HG03095 (cell line): ENCODE measurements at regions not wholly inside any gene's neighbourhood (a gene's known extent, or its start where the extent isn't known, plus 50 kb on each side); places are given as distances from the start of the nearest gene placed in this dataset.
"Not testable (repeated sequence)": the region's sequence is repeated elsewhere in the genome, so short reads cannot be mapped to it uniquely, and the experiment has no call there.

Experiments
- ATAC-seq: cut with Tn5 transposase; IDR thresholded peaks from one replicate; pipeline ENCODE4 v1.9.1; 2021; ENCODE audit warnings: moderate library complexity; ENCODE audit not compliant: unreplicated experiment

- no peak for ATAC-seq
Measured at GRCh38 chr12:94863321-94864035, 140.0 kb downstream of the NDUFA12 start.

GRCh38 chr12:94862421-94862820, 141.1 kb downstream of the NDUFA12 start:
- no peak for ATAC-seq

- no peak for ATAC-seq
Measured at GRCh38 chr12:94856324-94856723, 147.2 kb downstream of the NDUFA12 start.

GRCh38 chr12:94855853-94856252, 147.6 kb downstream of the NDUFA12 start:
- no peak for ATAC-seq

- no peak for ATAC-seq
Measured at GRCh38 chr12:94851396-94852028, 152.0 kb downstream of the NDUFA12 start.

GRCh38 chr12:94849411-94849976, 154.0 kb downstream of the NDUFA12 start:
- ATAC-seq = no peak

- ATAC-seq = no peak
Measured at GRCh38 chr12:94848966-94849365, 154.5 kb downstream of the NDUFA12 start.

GRCh38 chr12:94845110-94845509, 158.4 kb downstream of the NDUFA12 start:
- ATAC-seq = no peak

- no peak for ATAC-seq
Measured at GRCh38 chr12:94844452-94844851, 159.0 kb downstream of the NDUFA12 start.

GRCh38 chr12:94841904-94842610, 161.4 kb downstream of the NDUFA12 start:
- ATAC-seq = no peak

GRCh38 chr12:94841177-94841576, 162.3 kb downstream of the NDUFA12 start:
- ATAC-seq = no peak

GRCh38 chr12:94839347-94839746, 164.2 kb downstream of the NDUFA12 start:
- peak; percentile 84 for ATAC-seq

GRCh38 chr12:94836952-94837670, 166.4 kb downstream of the NDUFA12 start:
- ATAC-seq = not testable (repeated sequence)

GRCh38 chr12:94834036-94834625, 169.4 kb downstream of the NDUFA12 start:
- no peak for ATAC-seq

- ATAC-seq = no peak
Measured at GRCh38 chr12:94832780-94833681, 170.5 kb downstream of the NDUFA12 start.

- ATAC-seq = no peak
Measured at GRCh38 chr12:94832105-94832504, 171.4 kb downstream of the NDUFA12 start.

GRCh38 chr12:94831081-94831751, 172.3 kb downstream of the NDUFA12 start:
- peak; percentile 90 for ATAC-seq

GRCh38 chr12:94829552-94829951, 173.9 kb downstream of the NDUFA12 start:
- ATAC-seq = no peak

- ATAC-seq = no peak
Measured at GRCh38 chr12:94819011-94819410, 168.7 kb upstream of the TMCC3 start.
